Heart left ventricle (tissue), 16 donors: ENCODE measurements at regions not wholly inside any gene's neighbourhood (a gene's known extent, or its start where the extent isn't known, plus 50 kb on each side); places are given as distances from the start of the nearest gene placed in this dataset.

Experiments
- ATAC-seq, 4 donors: fragments of 200-7000 bp; cut with Tn5 transposase; one replicate each; pipeline ENCODE4 v1.9.1; 2020 to 2022; ENCODE audit warnings: moderate library complexity in 4 of 4, mild to moderate bottlenecking in 3 of 4, moderate number of reproducible peaks in 1 of 4
- DNase-seq, 5 donors: peaks; one replicate each; pipeline ENCODE4 v3.0.0-alpha.2; 2020
- H3K27ac ChIP-seq, 12 donors: fragments of 200-600 bp; sonication (generic) in 4 of 12; one replicate each; pipeline versions ENCODE4 v1.5.0 to v1.8.0; 2016 to 2022; ENCODE audit warnings: mild to moderate bottlenecking in 2 of 12
- H3K27me3 ChIP-seq, 9 donors: fragments of 200-600 bp; sonication (generic) in 2 of 9; one replicate each; pipeline versions ENCODE4 v1.5.1 to v1.8.0; 2016 to 2022; ENCODE audit warnings: mild to moderate bottlenecking in 3 of 9
- H3K36me3 ChIP-seq, 9 donors: fragments of 200-600 bp; sonication (generic) in 2 of 9; one replicate each; pipeline versions ENCODE4 v1.5.0 to v1.8.0; 2018 to 2022; ENCODE audit warnings: mild to moderate bottlenecking in 2 of 9
- H3K4me1 ChIP-seq, 12 donors: fragments of 200-600 bp; sonication (generic) in 4 of 12; one replicate each; pipeline versions ENCODE4 v1.5.0 to v1.8.0; 2016 to 2022; ENCODE audit warnings: mild to moderate bottlenecking in 3 of 12
- H3K4me3 ChIP-seq, 12 donors: fragments of 200-600 bp; sonication (generic) in 4 of 12; one replicate each; pipeline versions ENCODE4 v1.5.0 to v1.8.0; 2017 to 2022; ENCODE audit warnings: mild to moderate bottlenecking in 9 of 12, moderate library complexity in 4 of 12
- H3K9me3 ChIP-seq, 12 donors: fragments of 200-600 bp; sonication (generic) in 4 of 12; one replicate each; pipeline versions ENCODE4 v1.5.0 to v1.8.0; 2016 to 2022; ENCODE audit warnings: mild to moderate bottlenecking in 1 of 12
- CTCF ChIP-seq, 12 donors: fragments of 200-600 bp; sonication (generic) in 4 of 12; IDR thresholded peaks; one replicate each; pipeline versions ENCODE4 v1.5.0 to v1.8.0; 2018 to 2022; ENCODE audit warnings: antibody characterized with exemption in 12 of 12, mild to moderate bottlenecking in 5 of 12
- POLR2A ChIP-seq, 2 donors: fragments of 450-650 bp; IDR thresholded peaks; one replicate each; pipeline ENCODE4 v1.6.1; 2017; ENCODE audit warnings: antibody characterized with exemption in 2 of 2, mild to moderate bottlenecking in 2 of 2, moderate library complexity in 2 of 2
- WGBS, 4 donors: extraction: QIAGEN DNeasy Blood & Tissue Kit in 2 of 4; methylation state at CpG; one replicate each; pipeline versions ENCODE4 v1.1.5 to v1.1.7; 2013 to 2018; 5-methylcytosine and 5-hydroxymethylcytosine counted together
- intact Hi-C, 10 donors: fragments of 100-400 bp; cut with DNase I; formaldehyde crosslinking; loops; one replicate each; pipeline versions ENCODE4 v1.11.1 to v1.14.2; 2022
- donor health status: ischemic (EF 13 %, LVEDD 7.1; RV severe dilation, severe dysfunction).
- donor health status: healthy with polysubstance abuse.
- donor health status: DM: no; HTN: yes; CAD: no.
- donor health status: DM: no; HTN: no; CAD: no.
- donor health status: ischemic (EF 25% LVEDD 6.9; RV normal size, moderate dysfunction).
- donor health status: ischemic (EF 25% LVEDD 5.7; RV mildly dilated, moderate dysfunction).
- donor health status: healthy.
- donor health status: DM: yes; HTN: yes; CAD: no.
- donor health status: ischemic (EF 35%, LVEDD 5.7; RV mildly dilated, moderate dysfunction).
- donor health status: nonischemic (EF 11% LVEDD 7.7; RV severe dilation, severe dysfunction).
- donor health status: DM: yes; HTN: yes; CAD: no.
- donor health status: PGD.
- donor health status: ischemic (EF 29% LVEDD 5.4; RV normal size, mild dysfunction).
- donor health status: nonischemic (EF 23%, LVEDD 6.1; RV moderate dilation, normal function).

- H3K36me3 ChIP-seq: no peaks in the 10 kb centered on the region
- no peaks in the 10 kb centered on the region for H3K9me3 ChIP-seq
- H3K4me1 ChIP-seq: peaks cover 0 to 28% (median 4%) of the 10 kb centered on the region in 12 donors
- ATAC-seq (no peak), DNase-seq (no peak)
- no peaks in the 10 kb centered on the region for H3K27me3 ChIP-seq
- intact Hi-C loops: no loop called here
- no peak overlapping the region for H3K27ac ChIP-seq
- TF ChIP-seq CTCF (IDR thresholded peaks at IDR 0.05): no peak
- TF ChIP-seq POLR2A (IDR thresholded peaks at IDR 0.05): no peak
- WGBS, 4 donors: 58 to 82% (median 72%) methylated on average over 4 of the region's 4 CpGs
- no peak overlapping the region for H3K4me3 ChIP-seq
These were observed 67.1 kb upstream of the PPP2R5A start for GRCh38 chr1:212218065-212218464.

GRCh38 chr1:212218911-212219310 lies 66.3 kb upstream of the PPP2R5A start:
- TF ChIP-seq POLR2A (IDR thresholded peaks at IDR 0.05): no peak
- no peak for TF ChIP-seq CTCF (IDR thresholded peaks at IDR 0.05)
- Histone ChIP-seq H3K4me1 (peaks cover 0 to 22% (median 4%) of the 10 kb centered on the region in 12 donors), H3K27ac (no peak overlapping the region), H3K27me3 (no peaks in the 10 kb centered on the region), H3K36me3 (no peaks in the 10 kb centered on the region), H3K4me3 (no peak overlapping the region), H3K9me3 (no peaks in the 10 kb centered on the region)
- DNase-seq (no peak), ATAC-seq (no peak)
- 43 to 61% (median 49%) methylated on average over 2 of the region's 2 CpGs for WGBS, 4 donors
- intact Hi-C loops: no loop called here

- WGBS, 4 donors: 63 to 66% (median 65%) methylated on average over 8 of the region's 8 CpGs
- intact Hi-C loops: no loop called here
These were observed 65.3 kb upstream of the PPP2R5A start for GRCh38 chr1:212219679-212220463.

GRCh38 chr1:212221801-212222200 lies 63.4 kb upstream of the PPP2R5A start:
- Histone ChIP-seq H3K4me3 (no peak overlapping the region), H3K9me3 (no peaks in the 10 kb centered on the region), H3K36me3 (no peaks in the 10 kb centered on the region), H3K27ac (no peak overlapping the region), H3K4me1 (peaks cover 0 to 31% (median 16%) of the 10 kb centered on the region in 12 donors), H3K27me3 (no peaks in the 10 kb centered on the region)
- no peak for DNase-seq
- TF ChIP-seq CTCF (IDR thresholded peaks at IDR 0.05) (no peak), POLR2A (IDR thresholded peaks at IDR 0.05) (no peak)
- intact Hi-C loops: no loop called here
- 46 to 73% (median 61%) methylated on average over 1 of the region's 1 CpG for WGBS, 4 donors
- no peak for ATAC-seq

More at GRCh38 chr1:212219679-212220463, 65.3 kb upstream of the PPP2R5A start:
- no peak for DNase-seq
- Histone ChIP-seq H3K36me3 (no peaks in the 10 kb centered on the region), H3K9me3 (no peaks in the 10 kb centered on the region), H3K4me1 (peaks cover 0 to 20% (median 4%) of the 10 kb centered on the region in 12 donors), H3K27ac (no peak overlapping the region), H3K4me3 (no peak overlapping the region), H3K27me3 (no peaks in the 10 kb centered on the region)
- ATAC-seq: no peak
- no peak for TF ChIP-seq POLR2A (IDR thresholded peaks at IDR 0.05)
- TF ChIP-seq CTCF (IDR thresholded peaks at IDR 0.05): no peak
